Parathyroid adenoma (tissue), 2 donors: ENCODE measurements at regions not wholly inside any gene's neighbourhood (a gene's known extent, or its start where the extent isn't known, plus 50 kb on each side); places are given as distances from the start of the nearest gene placed in this dataset.

Source experiments
- H2AFZ ChIP-seq: fragments of 300-600 bp; sonication (generic); one replicate; pipeline ENCODE4 v1.7.0; 2017; ENCODE audit warnings: antibody characterized with exemption, mild to moderate bottlenecking
- H3K27ac ChIP-seq: fragments of 300-600 bp; sonication (generic); one replicate; pipeline ENCODE4 v1.7.0; 2017
- H3K27me3 ChIP-seq: fragments of 300-600 bp; sonication (generic); one replicate; pipeline ENCODE4 v1.7.0; 2017; ENCODE audit warnings: low read length; ENCODE audit not compliant: control insufficient read depth, insufficient read depth
- H3K36me3 ChIP-seq: fragments of 300-600 bp; sonication (generic); one replicate; pipeline ENCODE4 v1.7.0; 2017; ENCODE audit warnings: low read length; ENCODE audit not compliant: control insufficient read depth, insufficient read depth
- H3K4me1 ChIP-seq: fragments of 300-600 bp; sonication (generic); one replicate; pipeline ENCODE4 v1.7.0; 2017; ENCODE audit warnings: control low read depth
- H3K4me2 ChIP-seq: fragments of 300-600 bp; sonication (generic); one replicate; pipeline ENCODE4 v1.7.0; 2017; ENCODE audit warnings: low read length
- H3K4me3 ChIP-seq: fragments of 300-600 bp; sonication (generic); one replicate; pipeline ENCODE4 v1.7.0; 2017; ENCODE audit warnings: low read depth, low read length
- H3K79me2 ChIP-seq: fragments of 300-600 bp; sonication (generic); one replicate; pipeline ENCODE4 v1.7.0; 2017; ENCODE audit warnings: control low read depth
- H3K9ac ChIP-seq: fragments of 300-600 bp; sonication (generic); one replicate; pipeline ENCODE4 v1.7.0; 2017; ENCODE audit warnings: mild to moderate bottlenecking
- H3K9me3 ChIP-seq: fragments of 300-600 bp; sonication (generic); one replicate; pipeline ENCODE4 v1.7.0; 2017; ENCODE audit warnings: low read length; ENCODE audit not compliant: control insufficient read depth
- TF ChIP-seq, protein P1 (sequence below): fragments of 300-600 bp; sonication (generic); IDR thresholded peaks from one replicate; pipeline ENCODE4 v1.7.0; 2017; ENCODE audit warnings: antibody characterized with exemption, mild to moderate bottlenecking
- donor health status: primary hyperparathyroidism.

- no peak overlapping the region for H3K4me2 ChIP-seq
- no peak overlapping the region for H3K27ac ChIP-seq
- H3K9me3 ChIP-seq: no peaks in the 10 kb centered on the region
- no peaks in the 10 kb centered on the region for H3K27me3 ChIP-seq
- H3K4me3 ChIP-seq: no peak overlapping the region
- no peak overlapping the region for H2AFZ ChIP-seq
- no peaks in the 10 kb centered on the region for H3K4me1 ChIP-seq
- H3K36me3 ChIP-seq: peaks cover 2% of the 10 kb centered on the region
- TF ChIP-seq, protein P1, sequence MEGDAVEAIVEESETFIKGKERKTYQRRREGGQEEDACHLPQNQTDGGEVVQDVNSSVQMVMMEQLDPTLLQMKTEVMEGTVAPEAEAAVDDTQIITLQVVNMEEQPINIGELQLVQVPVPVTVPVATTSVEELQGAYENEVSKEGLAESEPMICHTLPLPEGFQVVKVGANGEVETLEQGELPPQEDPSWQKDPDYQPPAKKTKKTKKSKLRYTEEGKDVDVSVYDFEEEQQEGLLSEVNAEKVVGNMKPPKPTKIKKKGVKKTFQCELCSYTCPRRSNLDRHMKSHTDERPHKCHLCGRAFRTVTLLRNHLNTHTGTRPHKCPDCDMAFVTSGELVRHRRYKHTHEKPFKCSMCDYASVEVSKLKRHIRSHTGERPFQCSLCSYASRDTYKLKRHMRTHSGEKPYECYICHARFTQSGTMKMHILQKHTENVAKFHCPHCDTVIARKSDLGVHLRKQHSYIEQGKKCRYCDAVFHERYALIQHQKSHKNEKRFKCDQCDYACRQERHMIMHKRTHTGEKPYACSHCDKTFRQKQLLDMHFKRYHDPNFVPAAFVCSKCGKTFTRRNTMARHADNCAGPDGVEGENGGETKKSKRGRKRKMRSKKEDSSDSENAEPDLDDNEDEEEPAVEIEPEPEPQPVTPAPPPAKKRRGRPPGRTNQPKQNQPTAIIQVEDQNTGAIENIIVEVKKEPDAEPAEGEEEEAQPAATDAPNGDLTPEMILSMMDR: no peak
- H3K79me2 ChIP-seq: no peaks in the 10 kb centered on the region
- no peak overlapping the region for H3K9ac ChIP-seq
Measured at GRCh38 chr6:48614326-48614725, 503.3 kb upstream of the PTCHD4 start.

DNA sequence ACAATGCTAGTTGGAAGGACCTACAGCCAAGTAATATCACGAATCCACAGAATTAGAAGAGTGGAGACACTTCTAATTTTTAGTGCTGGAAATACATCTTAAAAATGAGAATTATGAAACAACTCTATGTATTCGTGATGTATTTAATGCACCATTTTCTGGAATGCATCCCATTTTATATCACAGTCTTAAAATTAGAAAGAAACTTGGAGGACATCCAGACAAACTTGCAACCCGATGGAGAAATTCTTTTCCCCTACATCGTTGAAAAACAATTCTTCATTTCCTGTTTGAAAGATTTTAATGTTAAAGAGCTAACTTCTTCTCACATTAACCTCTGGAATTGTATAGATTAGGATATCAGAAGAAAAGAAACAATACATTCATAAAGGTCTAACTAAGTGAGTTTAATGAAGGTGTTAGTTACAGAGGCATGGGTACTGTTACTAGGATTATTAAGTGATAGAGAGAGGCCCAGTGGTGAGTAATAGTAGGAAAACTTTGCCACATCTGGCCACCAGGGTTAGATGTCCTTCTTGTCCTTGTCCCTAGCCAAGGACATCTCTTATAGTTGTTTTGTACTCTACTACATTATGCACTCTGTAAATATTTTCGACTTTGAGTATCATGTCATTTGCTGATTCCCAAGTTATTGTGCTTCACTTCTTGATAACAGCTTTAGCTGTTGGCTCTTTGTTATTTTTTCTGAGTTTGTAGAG, 502.4 kb upstream of the PTCHD4 start:
- no peaks in the 10 kb centered on the region for H3K27me3 ChIP-seq
- no peak overlapping the region for H3K27ac ChIP-seq
- H3K4me1 ChIP-seq: no peaks in the 10 kb centered on the region
- H3K9me3 ChIP-seq: no peaks in the 10 kb centered on the region
- H3K4me3 ChIP-seq: no peak overlapping the region
- H3K36me3 ChIP-seq: peaks cover 2% of the 10 kb centered on the region
- H2AFZ ChIP-seq: no peak overlapping the region
- H3K9ac ChIP-seq: no peak overlapping the region
- no peaks in the 10 kb centered on the region for H3K79me2 ChIP-seq
- H3K4me2 ChIP-seq: no peak overlapping the region
- TF ChIP-seq, protein P1: no peak

- TF ChIP-seq, protein P1: no peak
- H3K79me2 ChIP-seq: no peaks in the 10 kb centered on the region
Measured at GRCh38 chr6:48611332-48611731, 500.3 kb upstream of the PTCHD4 start.

DNA sequence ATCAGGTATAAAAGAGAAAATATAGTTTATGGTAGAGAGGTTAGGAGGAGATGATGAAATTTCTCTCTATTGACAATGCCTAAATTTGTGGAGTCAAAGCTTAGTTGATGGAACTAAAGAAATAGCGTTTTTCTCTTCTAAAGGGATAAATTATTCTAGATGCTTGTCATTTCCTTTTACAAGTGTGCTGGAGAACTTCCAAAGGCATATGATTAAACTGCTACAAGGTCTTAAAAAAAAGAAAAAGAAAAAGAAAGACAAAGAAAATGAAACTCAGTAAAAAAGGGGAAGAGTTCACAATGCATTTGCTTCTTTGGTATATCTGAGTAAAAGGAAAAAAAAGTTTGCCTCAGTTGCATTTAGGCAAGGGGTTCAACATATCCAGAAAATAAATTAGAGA, 499.8 kb upstream of the PTCHD4 start:
- Histone ChIP-seq H3K4me1 (no peaks in the 10 kb centered on the region), H3K27ac (no peak overlapping the region), H3K9me3 (no peaks in the 10 kb centered on the region), H3K79me2 (no peaks in the 10 kb centered on the region), H3K9ac (no peak overlapping the region), H3K4me3 (no peak overlapping the region), H3K4me2 (no peak overlapping the region), H3K27me3 (no peaks in the 10 kb centered on the region), H3K36me3 (peaks cover 2% of the 10 kb centered on the region), H2AFZ (no peak overlapping the region)
- TF ChIP-seq, protein P1: no peak

More at GRCh38 chr6:48611332-48611731, 500.3 kb upstream of the PTCHD4 start:
- H2AFZ ChIP-seq: no peak overlapping the region
- H3K27me3 ChIP-seq: no peaks in the 10 kb centered on the region
- H3K4me2 ChIP-seq: no peak overlapping the region
- no peaks in the 10 kb centered on the region for H3K9me3 ChIP-seq
- no peak overlapping the region for H3K27ac ChIP-seq
- no peak overlapping the region for H3K9ac ChIP-seq
- H3K36me3 ChIP-seq: peaks cover 2% of the 10 kb centered on the region
- no peaks in the 10 kb centered on the region for H3K4me1 ChIP-seq
- no peak overlapping the region for H3K4me3 ChIP-seq

- no peak overlapping the region for H3K9ac ChIP-seq
- no peak overlapping the region for H3K4me2 ChIP-seq
- H3K4me3 ChIP-seq: no peak overlapping the region
- H3K27ac ChIP-seq: no peak overlapping the region
- no peaks in the 10 kb centered on the region for H3K27me3 ChIP-seq
- no peak overlapping the region for H2AFZ ChIP-seq
- no peaks in the 10 kb centered on the region for H3K4me1 ChIP-seq
- H3K36me3 ChIP-seq: no peaks in the 10 kb centered on the region
- no peaks in the 10 kb centered on the region for H3K79me2 ChIP-seq
- TF ChIP-seq, protein P1: no peak
- no peaks in the 10 kb centered on the region for H3K9me3 ChIP-seq
Measured at GRCh38 chr6:48606618-48607017, 495.6 kb upstream of the PTCHD4 start.
